GM12875 (cell line): ENCODE measurements at regions not wholly inside any gene's neighbourhood (a gene's known extent, or its start where the extent isn't known, plus 50 kb on each side); places are given as distances from the start of the nearest gene placed in this dataset.

Experiments used
- H3K4me3 ChIP-seq: one replicate; pipeline ENCODE4 v1.5.1; 2011; ENCODE audit warnings: low read depth, low read length, control low read depth
- TF ChIP-seq, protein P1 (sequence below): IDR thresholded peaks from 2 replicates; pipeline ENCODE4 v1.5.1; 2011; ENCODE audit warnings: low read depth, mild to moderate bottlenecking, control low read depth, inconsistent platforms, low read length, moderate library complexity, borderline replicate concordance; ENCODE audit not compliant: insufficient read depth

DNA sequence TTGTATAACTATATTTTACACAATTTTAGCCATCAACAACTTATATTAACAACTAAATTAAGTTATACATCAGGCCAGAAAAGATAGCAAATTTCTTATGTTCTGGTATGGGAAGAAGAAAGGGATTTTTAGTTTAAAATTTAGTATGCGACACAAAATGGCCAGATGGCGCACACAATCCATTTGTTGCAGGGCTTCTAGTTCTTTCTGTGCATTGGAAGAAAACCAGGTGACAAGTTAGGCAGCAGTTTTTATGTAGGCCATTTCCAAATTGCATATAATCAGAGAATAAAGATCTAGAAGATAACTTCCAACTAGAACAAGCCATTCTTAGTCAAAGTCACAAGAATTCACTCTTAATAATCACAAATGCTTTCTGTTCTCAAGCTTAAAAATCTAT lies 230.1 kb upstream of the ZNF717 start:
- H3K4me3 ChIP-seq, result no peak overlapping the region
- TF ChIP-seq, protein P1, sequence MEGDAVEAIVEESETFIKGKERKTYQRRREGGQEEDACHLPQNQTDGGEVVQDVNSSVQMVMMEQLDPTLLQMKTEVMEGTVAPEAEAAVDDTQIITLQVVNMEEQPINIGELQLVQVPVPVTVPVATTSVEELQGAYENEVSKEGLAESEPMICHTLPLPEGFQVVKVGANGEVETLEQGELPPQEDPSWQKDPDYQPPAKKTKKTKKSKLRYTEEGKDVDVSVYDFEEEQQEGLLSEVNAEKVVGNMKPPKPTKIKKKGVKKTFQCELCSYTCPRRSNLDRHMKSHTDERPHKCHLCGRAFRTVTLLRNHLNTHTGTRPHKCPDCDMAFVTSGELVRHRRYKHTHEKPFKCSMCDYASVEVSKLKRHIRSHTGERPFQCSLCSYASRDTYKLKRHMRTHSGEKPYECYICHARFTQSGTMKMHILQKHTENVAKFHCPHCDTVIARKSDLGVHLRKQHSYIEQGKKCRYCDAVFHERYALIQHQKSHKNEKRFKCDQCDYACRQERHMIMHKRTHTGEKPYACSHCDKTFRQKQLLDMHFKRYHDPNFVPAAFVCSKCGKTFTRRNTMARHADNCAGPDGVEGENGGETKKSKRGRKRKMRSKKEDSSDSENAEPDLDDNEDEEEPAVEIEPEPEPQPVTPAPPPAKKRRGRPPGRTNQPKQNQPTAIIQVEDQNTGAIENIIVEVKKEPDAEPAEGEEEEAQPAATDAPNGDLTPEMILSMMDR, result no peak

DNA sequence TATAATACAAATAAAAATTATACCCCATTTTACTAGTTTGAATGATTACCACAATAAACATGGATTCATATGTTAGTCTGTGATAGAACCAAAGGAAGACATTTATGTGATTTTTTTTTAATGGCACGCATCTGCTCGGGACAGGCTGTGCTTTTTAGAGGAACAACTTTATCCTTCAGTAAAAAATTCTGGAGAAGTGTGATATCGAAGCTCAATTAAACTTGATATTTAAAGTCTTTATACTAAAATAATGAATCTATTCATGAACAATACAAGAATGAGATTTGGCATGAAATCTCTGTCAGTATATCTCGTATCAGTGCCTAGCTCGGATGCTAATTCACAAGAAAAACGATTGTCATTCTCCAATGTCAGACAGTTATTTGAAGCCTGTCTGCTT lies 230.8 kb upstream of the ZNF717 start:
- no peak overlapping the region for H3K4me3 ChIP-seq
- TF ChIP-seq, protein P1, result no peak

DNA sequence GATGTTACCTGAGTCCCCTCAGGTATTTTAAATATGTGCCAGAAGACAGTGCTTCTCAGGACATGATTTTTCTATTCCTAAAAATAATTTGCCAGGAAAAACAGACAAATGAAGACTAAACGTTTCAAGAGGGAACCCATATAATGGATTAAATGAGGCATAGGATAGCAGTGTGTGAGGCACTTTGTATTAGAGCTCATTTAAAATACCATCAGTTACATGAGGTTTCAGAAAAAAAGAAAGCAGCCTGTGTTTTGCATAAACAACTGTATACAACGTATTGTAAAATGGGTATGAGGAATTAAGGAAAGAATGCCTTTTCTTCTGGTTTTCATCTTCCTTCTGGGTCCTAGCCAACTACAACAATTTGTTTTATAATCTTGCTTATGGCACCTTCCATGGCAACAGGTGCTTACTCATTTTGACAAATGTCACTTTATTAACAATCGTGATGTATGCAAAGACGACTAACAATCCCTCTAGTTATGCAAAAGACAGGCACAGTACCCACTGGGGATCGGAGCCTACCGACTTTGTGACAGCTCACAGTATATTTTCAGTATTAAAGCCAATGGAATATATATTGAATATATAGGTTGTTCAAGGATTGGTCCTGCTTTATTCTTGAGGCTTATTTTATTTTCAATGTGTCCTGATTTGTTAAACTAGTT lies 231.6 kb upstream of the ZNF717 start:
- TF ChIP-seq, protein P1, result no peak
- no peak overlapping the region for H3K4me3 ChIP-seq

DNA sequence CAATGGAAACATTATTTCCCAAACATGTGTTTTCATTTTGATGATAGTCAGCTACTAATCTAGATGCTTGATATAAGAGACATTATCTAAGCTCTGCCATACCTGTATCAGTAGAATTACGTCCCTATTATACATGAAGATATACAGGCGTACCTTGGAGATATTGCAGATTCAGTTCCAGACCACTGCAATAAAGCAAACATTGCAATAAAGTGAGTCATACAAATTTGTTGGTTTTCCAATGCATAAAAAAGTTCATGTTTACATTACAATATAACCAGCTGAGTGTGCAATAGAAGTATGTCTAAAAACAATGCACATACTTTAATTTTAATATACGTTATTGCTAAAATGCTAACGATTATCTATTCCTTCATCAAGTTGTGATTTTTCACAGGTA lies 236.0 kb upstream of the ZNF717 start:
- H3K4me3 ChIP-seq, result no peak overlapping the region
- TF ChIP-seq, protein P1, result no peak

DNA sequence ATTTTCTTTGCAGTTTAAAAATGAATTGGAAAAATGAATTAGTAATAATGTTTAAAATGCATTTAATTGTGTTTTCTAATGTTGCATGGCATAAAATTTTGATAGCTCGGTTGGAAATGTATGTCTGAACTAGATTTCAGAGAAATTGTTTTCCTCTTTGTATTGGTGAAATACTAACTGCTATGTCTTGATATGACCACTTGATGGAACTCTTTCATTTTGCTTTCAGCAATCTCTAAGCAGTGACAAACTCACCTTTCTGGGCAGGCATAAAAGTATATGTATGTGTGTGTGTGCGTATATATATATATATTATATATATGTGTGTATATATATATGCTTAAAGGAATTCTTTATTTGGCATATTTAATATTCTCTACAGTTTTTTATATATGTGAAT lies 239.3 kb upstream of the ZNF717 start:
- no peak overlapping the region for H3K4me3 ChIP-seq
- TF ChIP-seq, protein P1, result no peak

DNA sequence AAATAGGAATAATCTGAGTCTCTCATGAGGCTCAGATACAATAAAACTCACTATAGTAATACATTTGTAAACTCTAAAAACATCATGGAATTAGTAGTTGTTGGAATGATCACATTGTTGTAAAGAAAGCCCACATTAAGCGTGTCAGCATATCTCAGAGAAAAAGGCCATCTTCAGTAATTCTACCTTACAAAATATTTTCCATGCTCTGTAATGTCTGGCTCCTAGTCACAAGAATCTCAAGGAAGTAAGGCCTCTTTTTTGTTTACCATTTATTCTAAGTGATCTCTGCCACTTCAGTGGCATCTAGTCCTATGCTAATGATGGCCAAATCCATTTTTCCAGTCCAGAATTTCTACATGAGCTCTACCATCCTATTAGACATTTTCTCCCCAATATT lies 240.2 kb upstream of the ZNF717 start:
- TF ChIP-seq, protein P1, result no peak
- no peak overlapping the region for H3K4me3 ChIP-seq

DNA sequence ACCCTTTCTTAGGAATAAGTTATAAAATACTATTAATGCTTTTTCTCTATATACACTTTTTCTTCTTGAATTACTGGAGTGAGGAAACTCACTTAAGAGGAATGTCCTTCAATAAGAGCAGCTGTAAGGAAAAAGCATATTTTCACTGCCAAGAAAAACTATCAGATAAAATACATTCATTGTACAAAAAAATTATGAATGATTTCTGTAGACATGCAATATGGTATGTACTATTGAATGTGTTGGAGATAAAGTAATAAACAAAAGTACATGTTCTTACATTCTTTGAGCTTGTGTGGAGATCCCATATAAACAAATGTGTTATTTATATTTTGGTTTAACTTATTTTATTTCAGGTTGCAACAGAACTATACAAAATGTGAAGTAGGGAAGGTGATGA lies 241.0 kb upstream of the ZNF717 start:
- no peak overlapping the region for H3K4me3 ChIP-seq
- TF ChIP-seq, protein P1, result no peak
